ENCODE measurements at regions not wholly inside any gene's neighbourhood (a gene's known extent, or its start where the extent isn't known, plus 50 kb on each side); places are given as distances from the start of the nearest gene placed in this dataset.
"Not testable (repeated sequence)": the region's sequence is repeated elsewhere in the genome, so short reads cannot be mapped to it uniquely, and the experiment has no call there.

- H2AFZ ChIP-seq (ENCODE audit: low read length, unreplicated experiment): no peak overlapping the region
- no peaks in the 10 kb centered on the region for H3K36me3 ChIP-seq (ENCODE audit: insufficient read depth, low read length)
- H3K27me3 ChIP-seq (ENCODE audit: insufficient read depth, low read length): no peaks in the 10 kb centered on the region
- H3K79me2 ChIP-seq (ENCODE audit: control insufficient read depth, insufficient read depth, low read length, unreplicated experiment): no peaks in the 10 kb centered on the region
- H3K27ac ChIP-seq (ENCODE audit: low read depth, low read length): no peak overlapping the region
- H3K4me1 ChIP-seq (ENCODE audit: control insufficient read depth, insufficient read depth, low read length, unreplicated experiment): peaks cover 32% of the 10 kb centered on the region
- H3K4me3 ChIP-seq (ENCODE audit: low read depth, low read length): no peak overlapping the region
Observed at GRCh38 chr7:116399819-116400218, 99.7 kb upstream of the CAV2 start.

DNA sequence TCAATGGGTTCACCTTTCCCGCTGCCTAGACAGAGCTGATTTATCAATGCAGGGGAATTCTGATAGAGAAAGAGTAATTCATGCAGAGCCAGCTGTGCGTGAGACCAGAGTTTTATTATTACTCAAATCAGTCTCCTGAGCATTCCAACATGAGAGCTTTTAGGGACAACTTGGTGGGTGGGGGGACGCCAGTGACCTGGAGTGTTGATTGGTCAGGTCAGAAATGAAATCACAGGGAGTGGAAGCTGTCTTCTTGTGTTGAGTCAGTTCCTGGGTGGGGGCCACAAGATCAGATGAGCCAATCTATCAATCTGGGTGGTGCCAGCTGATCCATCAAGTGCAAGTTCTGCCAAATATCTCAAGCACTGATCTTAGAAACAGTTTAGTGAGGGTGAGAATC is 99.0 kb upstream of the CAV2 start:
- Histone ChIP-seq H3K27me3 (ENCODE audit: insufficient read depth, low read length) (no peaks in the 10 kb centered on the region), H3K36me3 (ENCODE audit: insufficient read depth, low read length) (no peaks in the 10 kb centered on the region), H3K27ac (ENCODE audit: low read depth, low read length) (no peak overlapping the region), H2AFZ (ENCODE audit: low read length, unreplicated experiment) (no peak overlapping the region), H3K4me3 (ENCODE audit: low read depth, low read length) (no peak overlapping the region), H3K79me2 (ENCODE audit: control insufficient read depth, insufficient read depth, low read length, unreplicated experiment) (no peaks in the 10 kb centered on the region), H3K4me1 (ENCODE audit: control insufficient read depth, insufficient read depth, low read length, unreplicated experiment) (peaks cover 25% of the 10 kb centered on the region)

GRCh38 chr7:116401711-116402110 is 97.8 kb upstream of the CAV2 start:
- no peaks in the 10 kb centered on the region for H3K27me3 ChIP-seq (ENCODE audit: insufficient read depth, low read length)
- no peak overlapping the region for H3K4me3 ChIP-seq (ENCODE audit: low read depth, low read length)
- peaks cover 17% of the 10 kb centered on the region for H3K4me1 ChIP-seq (ENCODE audit: control insufficient read depth, insufficient read depth, low read length, unreplicated experiment)
- H3K36me3 ChIP-seq (ENCODE audit: insufficient read depth, low read length): no peaks in the 10 kb centered on the region
- no peak overlapping the region for H3K27ac ChIP-seq (ENCODE audit: low read depth, low read length)
- H3K79me2 ChIP-seq (ENCODE audit: control insufficient read depth, insufficient read depth, low read length, unreplicated experiment): no peaks in the 10 kb centered on the region
- H2AFZ ChIP-seq (ENCODE audit: low read length, unreplicated experiment): no peak overlapping the region

DNA sequence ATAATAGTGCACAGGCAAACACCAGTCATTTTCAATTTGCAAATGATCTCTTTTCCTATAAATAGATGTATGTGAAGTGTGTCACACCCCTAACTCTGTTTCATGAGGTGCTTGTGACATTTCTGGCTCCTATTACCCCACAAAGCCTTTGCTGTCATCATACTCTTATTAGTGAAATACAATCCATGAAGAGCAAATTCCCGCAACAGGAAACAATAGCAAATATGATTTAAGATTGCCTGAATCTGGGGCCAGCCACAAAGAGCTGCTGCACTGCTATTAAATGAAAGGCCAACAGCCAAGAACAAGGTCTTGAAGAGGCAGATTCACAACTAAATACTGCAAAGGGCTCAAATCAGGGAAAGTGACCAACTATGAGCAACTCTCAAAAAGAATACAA is 96.3 kb upstream of the CAV2 start:
- peaks cover 25% of the 10 kb centered on the region for H3K4me1 ChIP-seq (ENCODE audit: control insufficient read depth, insufficient read depth, low read length, unreplicated experiment)
- H3K4me3 ChIP-seq (ENCODE audit: low read depth, low read length): no peak overlapping the region
- H3K27ac ChIP-seq (ENCODE audit: low read depth, low read length): 0 out of 2 replicates have a peak overlapping the region, but pooled peaks have one; percentile 2
- no peaks in the 10 kb centered on the region for H3K79me2 ChIP-seq (ENCODE audit: control insufficient read depth, insufficient read depth, low read length, unreplicated experiment)
- no peaks in the 10 kb centered on the region for H3K36me3 ChIP-seq (ENCODE audit: insufficient read depth, low read length)
- H3K27me3 ChIP-seq (ENCODE audit: insufficient read depth, low read length): no peaks in the 10 kb centered on the region
- no peak overlapping the region for H2AFZ ChIP-seq (ENCODE audit: low read length, unreplicated experiment)

DNA sequence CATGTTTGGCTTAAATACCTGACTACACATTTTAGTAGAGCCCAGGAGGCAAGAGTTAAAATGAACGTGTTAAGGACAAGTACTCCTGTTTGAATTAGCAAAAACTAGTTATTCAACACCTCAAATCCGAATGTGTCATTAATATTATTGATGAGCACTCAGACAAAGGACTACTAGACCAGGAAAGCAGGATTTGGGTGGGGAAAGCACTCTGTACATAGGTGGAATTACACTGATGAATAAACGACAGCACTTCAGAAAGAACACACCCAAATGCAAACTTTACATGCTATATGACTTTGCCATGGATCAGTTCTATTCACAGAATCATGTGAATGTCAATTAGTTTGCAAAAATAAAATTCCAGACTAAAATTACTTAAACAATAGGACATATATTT is 95.1 kb upstream of the CAV2 start:
- no peak overlapping the region for H2AFZ ChIP-seq (ENCODE audit: low read length, unreplicated experiment)
- H3K79me2 ChIP-seq (ENCODE audit: control insufficient read depth, insufficient read depth, low read length, unreplicated experiment): no peaks in the 10 kb centered on the region
- no peak overlapping the region for H3K4me3 ChIP-seq (ENCODE audit: low read depth, low read length)
- peaks cover 24% of the 10 kb centered on the region for H3K4me1 ChIP-seq (ENCODE audit: control insufficient read depth, insufficient read depth, low read length, unreplicated experiment)
- H3K27ac ChIP-seq (ENCODE audit: low read depth, low read length): no peak overlapping the region
- no peaks in the 10 kb centered on the region for H3K36me3 ChIP-seq (ENCODE audit: insufficient read depth, low read length)
- H3K27me3 ChIP-seq (ENCODE audit: insufficient read depth, low read length): no peaks in the 10 kb centered on the region

GRCh38 chr7:116405810-116406209 is 93.7 kb upstream of the CAV2 start:
- no peak overlapping the region for H3K27ac ChIP-seq (ENCODE audit: low read depth, low read length)
- no peaks in the 10 kb centered on the region for H3K27me3 ChIP-seq (ENCODE audit: insufficient read depth, low read length)
- H3K79me2 ChIP-seq (ENCODE audit: control insufficient read depth, insufficient read depth, low read length, unreplicated experiment): no peaks in the 10 kb centered on the region
- H3K36me3 ChIP-seq (ENCODE audit: insufficient read depth, low read length): no peaks in the 10 kb centered on the region
- H3K4me3 ChIP-seq (ENCODE audit: low read depth, low read length): no peak overlapping the region
- H3K4me1 ChIP-seq (ENCODE audit: control insufficient read depth, insufficient read depth, low read length, unreplicated experiment): peaks cover 12% of the 10 kb centered on the region
- no peak overlapping the region for H2AFZ ChIP-seq (ENCODE audit: low read length, unreplicated experiment)

GRCh38 chr7:116407165-116407564 is 92.4 kb upstream of the CAV2 start:
- Histone ChIP-seq H3K27ac (ENCODE audit: low read depth, low read length) (no peak overlapping the region), H3K79me2 (ENCODE audit: control insufficient read depth, insufficient read depth, low read length, unreplicated experiment) (no peaks in the 10 kb centered on the region), H3K27me3 (ENCODE audit: insufficient read depth, low read length) (no peaks in the 10 kb centered on the region), H2AFZ (ENCODE audit: low read length, unreplicated experiment) (no peak overlapping the region), H3K4me3 (ENCODE audit: low read depth, low read length) (no peak overlapping the region), H3K4me1 (ENCODE audit: control insufficient read depth, insufficient read depth, low read length, unreplicated experiment) (peaks cover 12% of the 10 kb centered on the region), H3K36me3 (ENCODE audit: insufficient read depth, low read length) (no peaks in the 10 kb centered on the region)

GRCh38 chr7:116408166-116408565 is 91.4 kb upstream of the CAV2 start:
- Histone ChIP-seq H3K27me3 (ENCODE audit: insufficient read depth, low read length) (no peaks in the 10 kb centered on the region), H3K4me1 (ENCODE audit: control insufficient read depth, insufficient read depth, low read length, unreplicated experiment) (peaks cover 12% of the 10 kb centered on the region), H2AFZ (ENCODE audit: low read length, unreplicated experiment) (no peak overlapping the region), H3K4me3 (ENCODE audit: low read depth, low read length) (no peak overlapping the region), H3K36me3 (ENCODE audit: insufficient read depth, low read length) (no peaks in the 10 kb centered on the region), H3K79me2 (ENCODE audit: control insufficient read depth, insufficient read depth, low read length, unreplicated experiment) (no peaks in the 10 kb centered on the region), H3K27ac (ENCODE audit: low read depth, low read length) (no peak overlapping the region)

DNA sequence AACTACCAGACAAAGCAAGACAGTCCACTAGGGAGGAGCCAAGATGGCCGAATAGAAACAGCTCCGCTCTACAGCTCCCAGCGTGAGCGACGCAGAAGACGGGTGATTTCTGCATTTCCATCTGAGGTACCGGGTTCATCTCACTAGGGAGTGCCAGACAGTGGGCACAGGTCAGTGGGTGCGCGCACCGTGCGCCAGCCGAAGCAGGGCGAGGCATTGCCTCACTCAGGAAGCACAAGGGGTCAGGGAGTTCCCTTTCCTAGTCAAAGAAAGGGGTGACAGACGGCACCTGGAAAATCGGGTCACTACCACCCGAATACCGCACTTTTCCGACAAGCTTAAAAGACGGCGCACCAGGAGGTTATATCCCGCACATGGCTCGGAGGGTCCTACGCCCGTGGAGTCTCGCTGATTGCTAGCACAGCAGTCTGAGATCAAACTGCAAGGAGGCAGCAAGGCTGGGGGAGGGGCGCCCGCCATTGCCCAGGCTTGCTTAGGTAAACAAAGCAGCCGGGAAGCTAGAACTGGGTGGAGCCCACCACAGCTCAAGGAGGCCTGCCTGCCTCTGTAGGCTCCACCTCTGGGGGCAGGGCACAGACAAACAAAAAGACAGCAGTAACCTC is 90.6 kb upstream of the CAV2 start:
- not testable (repeated sequence) for H3K4me1 ChIP-seq (ENCODE audit: control insufficient read depth, insufficient read depth, low read length, unreplicated experiment); H2AFZ ChIP-seq (ENCODE audit: low read length, unreplicated experiment); H3K27me3 ChIP-seq (ENCODE audit: insufficient read depth, low read length); H3K4me3 ChIP-seq (ENCODE audit: low read depth, low read length); H3K79me2 ChIP-seq (ENCODE audit: control insufficient read depth, insufficient read depth, low read length, unreplicated experiment); H3K36me3 ChIP-seq (ENCODE audit: insufficient read depth, low read length); H3K27ac ChIP-seq (ENCODE audit: low read depth, low read length)

- not testable (repeated sequence) for H3K27me3 ChIP-seq (ENCODE audit: insufficient read depth, low read length); H3K79me2 ChIP-seq (ENCODE audit: control insufficient read depth, insufficient read depth, low read length, unreplicated experiment); H3K4me1 ChIP-seq (ENCODE audit: control insufficient read depth, insufficient read depth, low read length, unreplicated experiment); H3K36me3 ChIP-seq (ENCODE audit: insufficient read depth, low read length); H3K27ac ChIP-seq (ENCODE audit: low read depth, low read length); H2AFZ ChIP-seq (ENCODE audit: low read length, unreplicated experiment); H3K4me3 ChIP-seq (ENCODE audit: low read depth, low read length)
Observed at GRCh38 chr7:116410694-116411093, 88.8 kb upstream of the CAV2 start.

DNA sequence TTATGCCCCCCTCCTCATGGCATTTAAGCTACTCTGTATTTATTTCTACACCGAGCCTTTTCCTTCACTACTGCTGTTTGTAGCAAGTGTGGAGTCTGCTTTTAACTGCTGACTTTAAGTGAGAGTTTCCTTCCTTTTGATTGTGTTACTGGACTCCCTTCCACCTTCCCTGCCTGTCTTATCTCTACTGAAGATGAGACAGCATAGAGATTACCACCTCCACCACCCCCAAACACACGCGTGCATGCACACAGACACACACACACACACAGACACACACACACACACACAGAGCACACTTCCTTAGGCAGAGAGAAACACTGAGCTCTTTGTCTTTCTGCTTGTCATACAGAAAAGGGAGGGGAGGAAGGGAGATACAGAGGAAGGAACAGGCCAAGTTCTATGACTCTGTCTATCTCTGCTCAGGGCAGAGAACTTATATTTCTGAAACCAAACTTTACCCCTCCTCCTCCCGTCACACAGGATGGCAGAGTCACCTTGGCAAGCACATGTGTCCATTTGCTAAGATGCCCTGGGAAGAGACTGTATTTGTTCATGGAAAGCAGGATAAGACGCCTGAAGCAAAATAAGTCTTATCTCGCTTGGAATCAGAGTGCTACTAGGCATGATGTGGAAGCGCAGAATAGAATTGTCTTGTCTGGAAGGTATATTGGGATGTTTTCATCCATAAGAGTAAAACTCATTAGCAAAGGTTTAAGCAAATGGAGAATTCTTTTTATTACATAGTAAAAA is 81.8 kb upstream of the CAV2 start:
- Histone ChIP-seq H3K27ac (ENCODE audit: low read depth, low read length) (no peak overlapping the region), H2AFZ (ENCODE audit: low read length, unreplicated experiment) (no peak overlapping the region), H3K4me3 (ENCODE audit: low read depth, low read length) (no peak overlapping the region), H3K36me3 (ENCODE audit: insufficient read depth, low read length) (no peaks in the 10 kb centered on the region), H3K79me2 (ENCODE audit: control insufficient read depth, insufficient read depth, low read length, unreplicated experiment) (no peaks in the 10 kb centered on the region), H3K27me3 (ENCODE audit: insufficient read depth, low read length) (no peaks in the 10 kb centered on the region), H3K4me1 (ENCODE audit: control insufficient read depth, insufficient read depth, low read length, unreplicated experiment) (no peaks in the 10 kb centered on the region)

All from ACC112 (cell line).